Chondrocyte (in vitro differentiated cells): ENCODE measurements at regions not wholly inside any gene's neighbourhood (a gene's known extent, or its start where the extent isn't known, plus 50 kb on each side); places are given as distances from the start of the nearest gene placed in this dataset.

Experiments used
- DNase-seq: peaks from one replicate; pipeline ENCODE4 v3.0.0; 2021; ENCODE audit warnings: mixed read lengths, low spot score
- H3K27ac Mint-ChIP-seq: one replicate; pipeline ENCODE4 v1.8.0; 2021; ENCODE audit warnings: mild to moderate bottlenecking, moderate library complexity, mixed read lengths; ENCODE audit not compliant: unreplicated experiment
- H3K27me3 Mint-ChIP-seq: 2 replicates; pipeline ENCODE4 v1.8.0; 2021; ENCODE audit warnings: low read depth, mixed read lengths
- H3K36me3 Mint-ChIP-seq: 2 replicates; pipeline ENCODE4 v1.8.0; 2021; ENCODE audit warnings: low read depth, mixed read lengths
- H3K4me1 Mint-ChIP-seq: 2 replicates; pipeline ENCODE4 v1.8.0; 2021; ENCODE audit warnings: low read depth, mild to moderate bottlenecking, mixed read lengths
- H3K4me3 Mint-ChIP-seq: one replicate; pipeline ENCODE4 v1.8.0; 2021; ENCODE audit warnings: mild to moderate bottlenecking, moderate library complexity, mixed read lengths; ENCODE audit not compliant: unreplicated experiment
- H3K9me3 Mint-ChIP-seq: 2 replicates; pipeline ENCODE4 v1.8.0; 2021; ENCODE audit warnings: low read depth, mixed read lengths
- TF ChIP-seq, protein P1 (sequence below): fragments of 200-600 bp; sonication (generic); IDR thresholded peaks from 2 replicates; pipeline ENCODE4 v1.5.0; 2021; ENCODE audit warnings: antibody characterized with exemption, mild to moderate bottlenecking, moderate library complexity

DNA sequence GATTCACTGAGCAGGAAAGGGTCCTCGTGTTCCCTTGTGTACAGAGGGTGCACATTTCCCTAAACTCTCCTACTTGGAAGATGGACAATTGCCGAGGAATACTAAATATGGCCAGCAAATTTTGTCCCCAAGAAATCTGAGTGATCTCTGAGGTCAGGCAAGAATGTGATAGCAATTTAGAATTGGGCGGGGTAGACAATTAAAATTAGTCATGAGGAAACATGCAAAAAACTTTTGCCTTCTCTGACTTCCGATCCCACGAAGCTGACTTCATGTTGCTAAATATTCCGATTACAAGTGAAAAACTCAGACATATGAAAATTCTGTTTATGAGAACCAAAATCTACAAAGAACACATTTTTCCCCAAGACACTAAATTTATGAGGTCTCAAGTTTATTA is 453.9 kb upstream of the ZFP42 start:
- H3K4me3 Mint-ChIP-seq, result no peak overlapping the region
- H3K9me3 Mint-ChIP-seq, result no peaks in the 10 kb centered on the region
- H3K27me3 Mint-ChIP-seq, result no peaks in the 10 kb centered on the region
- no peaks in the 10 kb centered on the region for H3K4me1 Mint-ChIP-seq
- TF ChIP-seq, protein P1, sequence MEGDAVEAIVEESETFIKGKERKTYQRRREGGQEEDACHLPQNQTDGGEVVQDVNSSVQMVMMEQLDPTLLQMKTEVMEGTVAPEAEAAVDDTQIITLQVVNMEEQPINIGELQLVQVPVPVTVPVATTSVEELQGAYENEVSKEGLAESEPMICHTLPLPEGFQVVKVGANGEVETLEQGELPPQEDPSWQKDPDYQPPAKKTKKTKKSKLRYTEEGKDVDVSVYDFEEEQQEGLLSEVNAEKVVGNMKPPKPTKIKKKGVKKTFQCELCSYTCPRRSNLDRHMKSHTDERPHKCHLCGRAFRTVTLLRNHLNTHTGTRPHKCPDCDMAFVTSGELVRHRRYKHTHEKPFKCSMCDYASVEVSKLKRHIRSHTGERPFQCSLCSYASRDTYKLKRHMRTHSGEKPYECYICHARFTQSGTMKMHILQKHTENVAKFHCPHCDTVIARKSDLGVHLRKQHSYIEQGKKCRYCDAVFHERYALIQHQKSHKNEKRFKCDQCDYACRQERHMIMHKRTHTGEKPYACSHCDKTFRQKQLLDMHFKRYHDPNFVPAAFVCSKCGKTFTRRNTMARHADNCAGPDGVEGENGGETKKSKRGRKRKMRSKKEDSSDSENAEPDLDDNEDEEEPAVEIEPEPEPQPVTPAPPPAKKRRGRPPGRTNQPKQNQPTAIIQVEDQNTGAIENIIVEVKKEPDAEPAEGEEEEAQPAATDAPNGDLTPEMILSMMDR, result no peak
- H3K27ac Mint-ChIP-seq, result no peak overlapping the region
- no peak for DNase-seq
- no peaks in the 10 kb centered on the region for H3K36me3 Mint-ChIP-seq

DNA sequence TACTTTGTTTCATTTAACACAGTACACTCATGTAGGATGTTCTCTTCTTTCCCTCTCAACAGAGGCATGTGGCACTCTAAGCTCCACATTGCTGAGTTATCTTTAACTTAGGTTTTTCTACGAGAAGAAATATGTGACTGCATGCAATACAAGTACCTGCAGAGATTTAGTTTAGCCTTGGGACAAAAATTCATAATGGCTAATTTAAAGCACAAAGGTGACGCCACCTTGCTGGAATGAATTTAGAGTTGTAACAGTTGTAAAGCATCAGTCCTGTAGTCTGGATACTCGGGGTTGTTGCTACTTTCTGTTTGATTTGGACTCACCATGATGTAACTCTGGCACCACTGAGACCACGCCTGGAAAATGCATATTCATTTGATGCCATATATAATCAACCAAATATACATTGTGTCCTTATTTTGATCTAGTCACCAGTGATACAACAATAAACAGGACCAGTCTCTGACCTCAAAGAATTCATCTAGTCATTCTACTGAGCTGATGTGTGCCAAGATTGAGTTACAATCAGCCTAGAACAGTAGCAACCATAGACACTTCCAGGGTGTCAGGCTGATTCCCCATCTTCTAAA is 451.0 kb upstream of the ZFP42 start:
- H3K9me3 Mint-ChIP-seq, result no peaks in the 10 kb centered on the region
- H3K36me3 Mint-ChIP-seq, result no peaks in the 10 kb centered on the region
- H3K4me3 Mint-ChIP-seq, result no peak overlapping the region
- DNase-seq, result no peak
- no peak overlapping the region for H3K27ac Mint-ChIP-seq
- TF ChIP-seq, protein P1, result no peak
- H3K27me3 Mint-ChIP-seq, result no peaks in the 10 kb centered on the region
- peaks cover 20% of the 10 kb centered on the region for H3K4me1 Mint-ChIP-seq

DNA sequence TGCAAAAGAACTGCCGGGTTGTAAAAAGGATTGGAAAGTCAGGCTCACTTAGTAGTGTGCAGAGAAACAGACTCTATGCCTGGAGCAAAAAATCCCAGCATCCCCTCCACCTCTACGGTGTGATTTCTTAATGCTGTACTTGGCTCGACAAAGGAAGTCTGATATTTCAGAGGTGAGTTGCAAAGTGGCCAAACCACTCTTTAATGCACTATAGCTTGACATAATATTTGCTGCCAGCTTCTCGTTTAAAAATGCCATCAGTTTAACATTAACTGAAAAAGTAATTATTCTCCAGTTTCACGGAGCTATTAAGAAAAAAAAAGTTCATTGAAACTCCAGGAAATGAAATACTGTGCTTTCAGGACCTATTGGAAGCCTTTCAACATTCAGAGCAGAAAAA is 448.3 kb upstream of the ZFP42 start:
- no peaks in the 10 kb centered on the region for H3K36me3 Mint-ChIP-seq
- H3K27ac Mint-ChIP-seq, result no peak overlapping the region
- H3K27me3 Mint-ChIP-seq, result no peaks in the 10 kb centered on the region
- H3K4me1 Mint-ChIP-seq, result peaks cover 26% of the 10 kb centered on the region
- DNase-seq, result no peak
- no peak overlapping the region for H3K4me3 Mint-ChIP-seq
- TF ChIP-seq, protein P1, result no peak
- H3K9me3 Mint-ChIP-seq, result peaks cover 6% of the 10 kb centered on the region

DNA sequence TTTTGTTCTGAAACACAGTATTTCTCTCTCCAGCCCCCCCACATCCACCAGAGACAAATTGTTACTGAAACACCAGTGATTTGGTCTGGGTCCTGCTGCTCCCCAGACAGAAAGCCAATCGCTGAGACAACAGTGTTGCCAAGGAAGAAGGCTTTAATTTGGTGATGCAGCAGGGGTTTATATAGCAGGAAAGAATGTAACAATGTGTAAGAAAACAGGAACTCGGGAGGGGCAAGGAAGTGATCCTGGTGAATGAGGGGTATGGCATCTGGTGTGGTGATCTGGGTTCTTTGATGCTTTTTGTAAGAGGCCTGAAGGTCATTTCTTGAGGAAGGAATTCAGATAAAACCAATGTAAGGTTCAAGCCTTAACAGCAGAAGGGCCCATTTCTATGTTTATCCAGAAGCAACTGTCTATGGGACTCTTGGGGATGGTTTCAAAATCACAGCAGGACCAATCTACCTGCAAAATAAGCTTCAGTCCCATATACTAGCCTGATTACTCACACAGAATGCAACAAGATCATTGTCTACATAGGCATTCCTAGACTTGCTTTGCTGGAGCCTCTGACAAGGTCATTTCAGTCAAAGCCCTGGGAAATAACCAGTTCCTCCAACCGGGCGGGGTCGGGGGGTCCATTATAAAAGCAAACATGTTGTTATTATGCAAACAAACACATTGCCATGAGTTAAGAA is 445.2 kb upstream of the ZFP42 start:
- no peaks in the 10 kb centered on the region for H3K27me3 Mint-ChIP-seq
- peaks cover 26% of the 10 kb centered on the region for H3K4me1 Mint-ChIP-seq
- no peaks in the 10 kb centered on the region for H3K36me3 Mint-ChIP-seq
- H3K27ac Mint-ChIP-seq, result no peak overlapping the region
- DNase-seq, result no peak
- TF ChIP-seq, protein P1, result no peak
- H3K4me3 Mint-ChIP-seq, result no peak overlapping the region
- peaks cover 6% of the 10 kb centered on the region for H3K9me3 Mint-ChIP-seq

DNA sequence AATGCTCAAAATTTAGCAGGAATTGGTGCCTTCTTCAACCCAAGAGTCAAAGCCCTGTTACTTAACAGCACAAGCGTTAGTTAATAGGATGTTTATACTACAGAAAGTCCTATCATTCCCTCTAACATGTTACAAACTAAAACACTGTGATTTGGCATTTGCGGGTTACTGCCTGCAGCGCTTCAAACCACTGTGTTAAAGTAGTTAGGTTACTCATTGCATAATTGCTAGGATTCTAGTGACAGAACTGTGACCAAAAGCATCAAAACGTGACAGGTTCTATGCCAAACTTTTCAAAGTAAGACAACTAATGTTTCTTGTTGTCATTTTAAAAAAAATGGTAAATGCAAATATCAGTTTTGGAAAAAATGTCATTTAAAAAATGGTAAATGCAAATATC is 442.8 kb upstream of the ZFP42 start:
- H3K27me3 Mint-ChIP-seq, result no peaks in the 10 kb centered on the region
- peaks cover 4% of the 10 kb centered on the region for H3K36me3 Mint-ChIP-seq
- peaks cover 17% of the 10 kb centered on the region for H3K4me1 Mint-ChIP-seq
- H3K4me3 Mint-ChIP-seq, result no peak overlapping the region
- TF ChIP-seq, protein P1, result no peak
- H3K9me3 Mint-ChIP-seq, result peaks cover 17% of the 10 kb centered on the region
- H3K27ac Mint-ChIP-seq, result no peak overlapping the region
- no peak for DNase-seq
